ENCODE measurements at regions not wholly inside any gene's neighbourhood (a gene's known extent, or its start where the extent isn't known, plus 50 kb on each side); places are given as distances from the start of the nearest gene placed in this dataset.

DNA sequence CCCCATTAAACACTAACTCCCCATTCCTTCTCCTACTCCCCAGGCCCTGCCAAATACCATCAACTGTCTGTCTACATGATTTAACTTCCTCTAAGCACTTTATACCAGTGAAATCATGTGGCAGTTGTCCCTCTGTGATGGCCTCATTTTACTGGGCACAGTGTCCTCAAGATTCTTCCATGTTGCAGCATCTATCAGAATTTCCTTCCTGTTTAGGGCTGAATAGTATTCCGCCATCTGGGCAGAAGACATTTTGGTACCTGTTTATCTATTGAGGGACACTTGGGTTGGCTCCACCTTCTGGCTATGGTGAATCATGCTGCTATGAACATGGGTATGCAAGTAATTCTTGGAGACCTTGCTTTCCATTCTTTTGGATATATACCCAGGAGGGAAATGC, 59.4 kb upstream of the IRX4 start:
- DNase-seq, result no peak

DNA sequence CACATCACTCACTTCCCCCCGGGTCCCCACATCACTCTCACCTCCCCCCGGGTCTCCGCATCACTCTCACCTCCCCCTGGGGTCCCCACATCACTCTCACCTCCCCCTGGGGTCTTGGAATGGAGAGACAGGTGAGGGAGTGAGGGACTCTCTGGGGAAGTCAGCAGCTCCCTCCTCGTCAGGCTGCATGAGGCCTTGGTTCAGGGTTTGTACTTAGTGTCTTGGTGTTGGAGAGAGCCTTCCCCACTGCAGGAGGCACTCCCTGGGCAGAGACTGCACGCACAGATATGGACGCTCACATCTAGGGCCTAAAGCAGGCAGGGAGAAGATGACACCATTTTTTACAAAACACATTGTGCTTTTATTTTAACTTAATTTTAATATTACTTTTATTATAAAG, 56.5 kb upstream of the IRX4 start:
- DNase-seq, result no peak

DNA sequence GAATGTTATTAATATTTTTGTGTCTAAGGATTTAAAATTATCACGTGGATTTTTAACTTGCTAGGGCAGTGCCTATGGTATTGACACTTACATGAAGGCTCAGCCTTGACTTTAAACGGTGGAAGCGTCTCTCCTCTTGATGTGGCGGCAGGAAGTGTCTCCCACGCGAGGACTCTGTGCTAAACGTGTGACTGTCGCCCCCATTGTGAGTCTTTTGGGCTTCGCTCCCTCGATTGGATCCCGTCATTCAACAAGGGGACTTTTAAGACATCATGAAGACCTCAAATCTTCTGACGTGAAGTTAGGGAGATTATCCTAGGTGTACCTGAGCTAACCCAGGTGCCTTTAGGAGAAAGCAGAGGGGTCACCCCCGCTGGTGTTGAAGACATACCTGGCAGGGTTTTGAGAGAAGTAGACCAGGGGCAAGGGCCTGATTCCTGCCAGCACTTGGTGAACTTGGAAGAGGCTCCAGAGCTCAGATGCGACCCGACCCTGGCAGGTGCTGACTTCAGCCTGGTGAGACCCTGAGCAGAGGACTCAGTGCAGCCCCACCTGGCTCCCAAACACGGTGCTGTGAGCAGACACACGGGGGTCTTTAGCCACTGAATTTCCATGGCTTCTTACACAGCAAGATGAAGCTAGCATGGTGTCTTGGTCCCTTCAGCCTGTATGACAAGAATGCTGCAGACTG, 55.7 kb upstream of the IRX4 start:
- no peak for DNase-seq

DNA sequence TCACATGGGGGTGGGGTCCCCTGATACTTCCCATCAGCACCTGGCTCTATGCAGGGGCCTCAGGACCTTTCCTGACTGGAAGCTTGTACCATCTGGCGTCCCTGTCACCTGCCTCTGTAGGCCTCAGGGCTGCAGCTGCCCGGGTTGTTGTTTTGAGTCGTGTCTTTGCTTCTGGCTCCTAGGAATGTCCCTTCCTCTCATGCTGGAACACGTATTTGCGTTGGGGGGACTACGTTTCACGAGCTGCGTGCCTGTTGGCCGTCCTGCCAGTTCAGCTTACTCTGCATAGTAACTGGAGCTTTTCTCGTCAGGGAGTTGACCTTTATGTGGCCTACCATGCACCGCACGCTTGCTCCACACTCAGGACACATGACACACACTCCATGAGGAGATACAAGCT, 54.9 kb upstream of the IRX4 start:
- DNase-seq, result no peak

DNA sequence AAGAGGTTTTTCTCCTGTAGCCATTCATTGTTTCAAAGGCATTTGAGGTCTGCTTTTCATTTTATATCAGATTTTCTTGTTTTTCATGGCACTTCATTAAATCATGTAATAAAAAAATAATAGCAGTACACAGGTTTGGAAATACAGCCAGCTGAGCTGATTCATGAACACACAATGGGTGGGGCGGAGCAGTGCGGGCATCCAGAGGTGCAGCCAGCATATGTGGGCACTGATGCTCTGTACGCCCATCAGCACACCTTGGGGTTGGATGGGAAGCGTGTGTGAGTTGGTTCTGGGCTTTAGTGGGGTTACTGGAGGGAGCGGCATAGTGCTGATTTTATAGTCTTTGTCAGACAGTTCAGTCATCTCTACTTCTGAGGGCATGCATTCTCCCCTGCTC, 54.2 kb upstream of the IRX4 start:
- DNase-seq, result no peak

DNA sequence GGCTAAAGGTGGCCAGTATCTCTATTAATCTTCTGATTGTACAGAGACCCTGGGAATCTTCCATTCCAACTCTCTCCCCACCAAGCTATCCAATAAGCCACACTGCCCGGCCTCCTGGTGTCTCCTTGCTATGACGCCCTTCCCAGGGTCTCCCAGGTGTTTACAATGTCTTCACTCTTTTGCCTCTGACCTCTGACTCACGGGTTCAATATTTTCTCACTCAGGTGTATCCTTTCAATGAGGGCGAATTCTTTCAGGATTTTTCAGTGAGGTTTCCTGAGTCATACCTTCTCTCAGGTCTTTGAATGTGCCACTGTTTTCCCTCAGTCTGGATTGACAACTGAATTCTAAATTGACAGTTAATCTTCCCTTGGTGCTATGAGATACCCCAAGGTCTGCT, 53.7 kb upstream of the IRX4 start:
- DNase-seq, result no peak

DNA sequence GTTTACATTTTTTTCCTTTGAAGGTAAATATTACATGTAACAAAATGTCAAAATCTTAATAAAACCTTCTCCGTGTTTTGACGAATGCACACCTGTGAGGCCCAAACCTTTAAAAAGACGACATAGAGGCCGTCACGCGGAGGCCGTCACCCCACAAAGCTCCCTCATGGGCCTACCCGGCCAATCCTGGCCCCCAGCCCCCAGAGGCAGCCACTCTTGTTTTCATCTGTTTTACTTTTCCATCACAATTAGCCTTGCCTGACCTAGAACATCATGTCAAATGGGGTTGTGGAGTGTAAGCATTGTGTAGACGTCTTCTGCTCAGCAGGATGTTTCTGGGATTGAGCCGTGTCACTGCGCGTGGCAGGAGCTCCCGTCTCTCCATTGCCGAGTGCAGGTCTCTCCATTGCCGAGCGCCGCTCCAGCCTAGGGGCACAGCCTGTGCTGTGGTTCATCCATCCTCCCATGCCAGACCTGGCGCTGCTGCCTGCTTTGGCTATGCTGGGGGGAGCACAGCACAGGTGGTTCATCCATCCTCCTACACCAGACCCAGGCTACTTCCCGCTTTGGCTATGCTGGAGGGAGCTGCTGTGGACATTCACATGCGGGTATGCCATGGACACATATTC, 52.2 kb upstream of the IRX4 start:
- DNase-seq, result no peak

DNA sequence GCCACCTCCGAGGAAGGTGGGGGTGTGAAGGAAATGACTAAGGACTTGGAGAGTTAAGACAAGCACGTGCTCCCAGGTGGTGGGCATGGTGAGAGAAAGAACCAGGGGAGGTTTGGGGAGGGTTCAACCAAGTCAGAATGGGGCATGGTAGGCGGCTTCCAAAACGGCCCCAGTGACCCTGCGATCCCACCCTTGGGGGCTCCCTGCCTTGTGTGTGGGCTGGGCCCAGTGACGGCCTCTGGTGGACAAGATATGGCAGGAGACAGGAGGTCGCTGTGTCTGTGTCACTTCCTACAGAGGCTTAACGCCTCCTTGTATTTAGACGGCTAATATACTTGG, 51.3 kb upstream of the IRX4 start:
- no peak for DNase-seq

DNA sequence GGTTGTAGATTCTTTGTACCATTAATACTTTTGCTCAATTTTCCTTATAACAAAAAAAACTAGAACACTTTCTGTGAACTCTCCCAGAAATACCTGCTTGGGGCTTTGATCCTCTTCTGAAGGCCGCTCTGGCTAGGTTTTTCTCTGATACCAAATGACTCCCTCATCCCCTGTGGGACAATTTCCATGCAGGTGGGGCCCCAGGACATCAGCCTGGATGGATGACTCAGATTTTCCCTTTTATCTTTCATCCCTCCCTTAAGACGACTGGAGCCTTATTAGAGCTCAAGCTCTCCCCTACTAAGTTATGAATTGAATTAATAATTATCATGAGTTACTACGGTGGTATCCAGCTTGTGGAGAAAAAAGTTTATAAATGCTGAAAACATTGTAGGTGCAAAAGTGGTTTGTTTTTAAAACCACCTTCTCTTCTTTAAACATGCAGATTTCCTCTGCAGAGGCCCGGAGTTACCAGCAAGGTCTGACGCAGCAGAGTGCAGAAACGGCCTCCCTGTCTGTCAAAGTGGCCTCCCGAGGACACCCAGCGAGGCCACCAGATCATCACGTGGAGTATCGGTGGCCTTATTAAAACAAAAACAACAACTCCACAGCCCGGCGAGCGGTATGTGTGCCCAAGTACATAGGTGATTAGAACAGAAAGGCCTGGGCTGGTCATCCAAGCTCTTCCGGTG, 50.8 kb upstream of the IRX4 start:
- no peak for DNase-seq

All from DMS79 (cell line).